ENCODE measurements at regions not wholly inside any gene's neighbourhood (a gene's known extent, or its start where the extent isn't known, plus 50 kb on each side); places are given as distances from the start of the nearest gene placed in this dataset.
"Not testable (repeated sequence)": the region's sequence is repeated elsewhere in the genome, so short reads cannot be mapped to it uniquely, and the experiment has no call there.

GRCh38 chr6:25156123-25156522 lies 123.1 kb upstream of the CARMIL1 start:
- DNase-seq (ENCODE audit: low read depth, low spot score): no peak
- in situ Hi-C loops (cut with HindIII; ENCODE audit: low sequenced_read_pairs): no loop called here
- TF ChIP-seq CTCF (IDR thresholded peaks at IDR 0.05; ENCODE audit: low read depth, low read length): no peak
- no peak overlapping the region for H3K4me3 ChIP-seq (ENCODE audit: low read depth, low read length)

GRCh38 chr6:25157183-25157582 lies 122.0 kb upstream of the CARMIL1 start:
- no peak for DNase-seq (ENCODE audit: low read depth, low spot score)
- H3K4me3 ChIP-seq (ENCODE audit: low read depth, low read length): no peak overlapping the region
- no peak for TF ChIP-seq CTCF (IDR thresholded peaks at IDR 0.05; ENCODE audit: low read depth, low read length)
- in situ Hi-C loops (cut with HindIII; ENCODE audit: low sequenced_read_pairs): no loop called here

GRCh38 chr6:25157842-25158241 lies 121.3 kb upstream of the CARMIL1 start:
- no peak for DNase-seq (ENCODE audit: low read depth, low spot score)
- in situ Hi-C loops (cut with HindIII; ENCODE audit: low sequenced_read_pairs): no loop called here
- TF ChIP-seq CTCF (IDR thresholded peaks at IDR 0.05; ENCODE audit: low read depth, low read length): no peak
- H3K4me3 ChIP-seq (ENCODE audit: low read depth, low read length): no peak overlapping the region

GRCh38 chr6:25160134-25160533 lies 119.0 kb upstream of the CARMIL1 start:
- DNase-seq (ENCODE audit: low read depth, low spot score); in situ Hi-C loops (cut with HindIII; ENCODE audit: low sequenced_read_pairs); H3K4me3 ChIP-seq (ENCODE audit: low read depth, low read length): not testable (repeated sequence)

- no peak overlapping the region for H3K4me3 ChIP-seq (ENCODE audit: low read depth, low read length)
- no peak for TF ChIP-seq CTCF (IDR thresholded peaks at IDR 0.05; ENCODE audit: low read depth, low read length)
- DNase-seq (ENCODE audit: low read depth, low spot score): no peak
- in situ Hi-C loops (cut with HindIII; ENCODE audit: low sequenced_read_pairs): no loop called here
Observed at GRCh38 chr6:25165177-25165576, 114.0 kb upstream of the CARMIL1 start.

GRCh38 chr6:25165800-25166199 lies 113.4 kb upstream of the CARMIL1 start:
- in situ Hi-C loops (cut with HindIII; ENCODE audit: low sequenced_read_pairs): no loop called here
- no peak for DNase-seq (ENCODE audit: low read depth, low spot score)
- H3K4me3 ChIP-seq (ENCODE audit: low read depth, low read length): no peak overlapping the region
- TF ChIP-seq CTCF (IDR thresholded peaks at IDR 0.05; ENCODE audit: low read depth, low read length): no peak

GRCh38 chr6:25166955-25167748 lies 112.0 kb upstream of the CARMIL1 start:
- H3K4me3 ChIP-seq (ENCODE audit: low read depth, low read length): no peak overlapping the region
- in situ Hi-C loops (cut with HindIII; ENCODE audit: low sequenced_read_pairs): no loop called here

More at GRCh38 chr6:25166955-25167748, 112.0 kb upstream of the CARMIL1 start:
- no peak for DNase-seq (ENCODE audit: low read depth, low spot score)
- no peak for TF ChIP-seq CTCF (IDR thresholded peaks at IDR 0.05; ENCODE audit: low read depth, low read length)
